Neural progenitor cell (in vitro differentiated cells): ENCODE measurements at regions not wholly inside any gene's neighbourhood (a gene's known extent, or its start where the extent isn't known, plus 50 kb on each side); places are given as distances from the start of the nearest gene placed in this dataset.

Source experiments
- DNase-seq: peaks from one replicate; pipeline ENCODE4 v3.0.0-alpha.2; 2016; ENCODE audit warnings: low spot score
- H2AFZ ChIP-seq: fragments of 200-600 bp; sonication (generic); replicated peaks from 2 replicates; pipeline ENCODE4 v1.6.1; 2016; ENCODE audit warnings: antibody characterized with exemption
- H3F3A ChIP-seq: fragments of 200-600 bp; sonication (generic); 2 replicates; pipeline ENCODE4 v1.6.1; 2016; ENCODE audit warnings: antibody characterized with exemption, low read depth
- H3K27ac ChIP-seq: fragments of 200-600 bp; sonication (generic); 2 replicates; pipeline ENCODE4 v1.5.1; 2016; ENCODE audit warnings: mild to moderate bottlenecking
- H3K27me3 ChIP-seq: fragments of 200-600 bp; sonication (generic); 2 replicates; pipeline ENCODE4 v1.6.1; 2016; ENCODE audit warnings: mild to moderate bottlenecking, moderate library complexity
- H3K36me3 ChIP-seq: fragments of 200-600 bp; sonication (generic); 2 replicates; pipeline ENCODE4 v1.5.1; 2016
- H3K4me1 ChIP-seq: fragments of 200-600 bp; sonication (generic); 2 replicates; pipeline ENCODE4 v1.6.1; 2016; ENCODE audit warnings: mixed run types
- H3K4me2 ChIP-seq: fragments of 200-600 bp; sonication (generic); 2 replicates; pipeline ENCODE4 v1.6.1; 2016
- H3K4me3 ChIP-seq: fragments of 200-600 bp; sonication (generic); 2 replicates; pipeline ENCODE4 v1.5.1; 2016
- H3K79me2 ChIP-seq: fragments of 200-600 bp; sonication (generic); 2 replicates; pipeline ENCODE4 v1.6.1; 2016; ENCODE audit warnings: low read depth
- H3K9ac ChIP-seq: fragments of 200-600 bp; sonication (generic); 2 replicates; pipeline ENCODE4 v1.6.1; 2016
- H3K9me3 ChIP-seq: fragments of 200-600 bp; sonication (generic); 2 replicates; pipeline ENCODE4 v1.5.1; 2016; ENCODE audit warnings: low read depth
- H4K20me1 ChIP-seq: fragments of 200-600 bp; sonication (generic); 2 replicates; pipeline ENCODE4 v1.6.1; 2016; ENCODE audit warnings: low read depth
- H3K27ac Mint-ChIP-seq: 3 replicates; pipeline ENCODE4 v1.8.0; 2021; ENCODE audit warnings: mixed read lengths
- H3K27me3 Mint-ChIP-seq: 2 replicates; pipeline ENCODE4 v1.8.0; 2022; ENCODE audit warnings: low read depth, mild to moderate bottlenecking, inconsistent platforms, moderate library complexity, mixed read lengths; ENCODE audit not compliant: insufficient read depth
- H3K36me3 Mint-ChIP-seq: 3 replicates; pipeline ENCODE4 v1.8.0; 2021; ENCODE audit warnings: mixed read lengths
- H3K4me1 Mint-ChIP-seq: 3 replicates; pipeline ENCODE4 v1.8.0; 2021; ENCODE audit warnings: mixed read lengths
- H3K4me3 Mint-ChIP-seq: 3 replicates; pipeline ENCODE4 v1.8.0; 2021; ENCODE audit warnings: mild to moderate bottlenecking, moderate library complexity, mixed read lengths
- H3K9me3 Mint-ChIP-seq: 3 replicates; pipeline ENCODE4 v1.8.0; 2020; ENCODE audit warnings: mixed read lengths
- CTCF ChIP-seq: fragments of 200-600 bp; sonication (generic); IDR thresholded peaks from 2 replicates; pipeline ENCODE4 v1.5.1; 2017; ENCODE audit warnings: antibody characterized with exemption, mild to moderate bottlenecking
- EZH2 ChIP-seq: fragments of 200-600 bp; sonication (generic); IDR thresholded peaks from 2 replicates; pipeline ENCODE4 v1.6.1; 2017; ENCODE audit warnings: antibody characterized with exemption, mild to moderate bottlenecking, moderate library complexity
- EZH2phosphoT487 ChIP-seq: fragments of 200-600 bp; sonication (generic); IDR thresholded peaks from 2 replicates; pipeline ENCODE4 v1.6.1; 2017; ENCODE audit warnings: antibody characterized with exemption

GRCh38 chr6:48584846-48585245 is 473.8 kb upstream of the PTCHD4 start:
- Histone ChIP-seq H3K27ac (no peak overlapping the region), H2AFZ (no peak overlapping the region), H4K20me1 (no peaks in the 10 kb centered on the region), H3K27me3 (no peaks in the 10 kb centered on the region), H3K36me3 (no peaks in the 10 kb centered on the region), H3K4me1 (no peaks in the 10 kb centered on the region), H3K9ac (no peak overlapping the region), H3K79me2 (no peaks in the 10 kb centered on the region), H3K4me2 (no peak overlapping the region), H3K4me3 (no peak overlapping the region), H3F3A (no peaks in the 10 kb centered on the region), H3K9me3 (no peaks in the 10 kb centered on the region)
- TF ChIP-seq EZH2, result no peak
- no peak for TF ChIP-seq CTCF
- Mint-ChIP-seq H3K4me1 (no peaks in the 10 kb centered on the region), H3K36me3 (no peaks in the 10 kb centered on the region), H3K9me3 (no peaks in the 10 kb centered on the region), H3K27me3 (no peaks in the 10 kb centered on the region), H3K4me3 (no peak overlapping the region), H3K27ac (no peak overlapping the region)
- DNase-seq, result no peak

GRCh38 chr6:48570656-48571055 is 459.7 kb upstream of the PTCHD4 start:
- TF ChIP-seq EZH2 (no peak), EZH2phosphoT487 (no peak), CTCF (no peak)
- Histone ChIP-seq H3F3A (no peaks in the 10 kb centered on the region), H3K9ac (no peak overlapping the region), H3K27me3 (no peaks in the 10 kb centered on the region), H3K9me3 (no peaks in the 10 kb centered on the region), H2AFZ (no peak overlapping the region), H3K4me2 (no peak overlapping the region), H3K79me2 (no peaks in the 10 kb centered on the region), H3K36me3 (no peaks in the 10 kb centered on the region), H3K27ac (no peak overlapping the region), H4K20me1 (no peaks in the 10 kb centered on the region), H3K4me3 (no peak overlapping the region), H3K4me1 (no peaks in the 10 kb centered on the region)
- H3K36me3 Mint-ChIP-seq, result peaks cover under 1% of the 10 kb centered on the region
- DNase-seq, result no peak
- peaks cover 10% of the 10 kb centered on the region for H3K4me1 Mint-ChIP-seq
- no peak overlapping the region for H3K27ac Mint-ChIP-seq
- H3K4me3 Mint-ChIP-seq, result no peak overlapping the region
- H3K9me3 Mint-ChIP-seq, result no peaks in the 10 kb centered on the region
- H3K27me3 Mint-ChIP-seq, result peaks cover under 1% of the 10 kb centered on the region

GRCh38 chr6:48568856-48569255 is 457.9 kb upstream of the PTCHD4 start:
- Histone ChIP-seq H3K4me3 (no peak overlapping the region), H4K20me1 (no peaks in the 10 kb centered on the region), H3K9ac (no peak overlapping the region), H3F3A (no peaks in the 10 kb centered on the region), H3K79me2 (no peaks in the 10 kb centered on the region), H3K9me3 (no peaks in the 10 kb centered on the region), H3K4me1 (no peaks in the 10 kb centered on the region), H2AFZ (peak overlapping the region; percentile 63), H3K4me2 (no peak overlapping the region), H3K36me3 (no peaks in the 10 kb centered on the region), H3K27ac (no peak overlapping the region), H3K27me3 (no peaks in the 10 kb centered on the region)
- Mint-ChIP-seq H3K4me1 (peaks cover 18% of the 10 kb centered on the region), H3K27me3 (peaks cover 2% of the 10 kb centered on the region), H3K9me3 (no peaks in the 10 kb centered on the region), H3K4me3 (no peak overlapping the region), H3K27ac (peak overlapping the region; percentile 43), H3K36me3 (peaks cover 2% of the 10 kb centered on the region)
- no peak for TF ChIP-seq CTCF
- TF ChIP-seq EZH2phosphoT487, result no peak
- no peak for TF ChIP-seq EZH2
- DNase-seq, result no peak

GRCh38 chr6:48567016-48567415 is 456.0 kb upstream of the PTCHD4 start:
- TF ChIP-seq EZH2phosphoT487 (no peak), CTCF (no peak), EZH2 (no peak)
- peak; percentile 5 for DNase-seq
- Histone ChIP-seq H3F3A (no peaks in the 10 kb centered on the region), H3K79me2 (no peaks in the 10 kb centered on the region), H3K27me3 (no peaks in the 10 kb centered on the region), H3K9me3 (no peaks in the 10 kb centered on the region), H3K4me3 (no peak overlapping the region), H3K27ac (no peak overlapping the region), H2AFZ (no peak overlapping the region), H3K9ac (no peak overlapping the region), H3K4me1 (no peaks in the 10 kb centered on the region), H3K4me2 (no peak overlapping the region), H4K20me1 (no peaks in the 10 kb centered on the region), H3K36me3 (no peaks in the 10 kb centered on the region)
- Mint-ChIP-seq H3K4me1 (peaks cover 20% of the 10 kb centered on the region), H3K27me3 (peaks cover 2% of the 10 kb centered on the region), H3K9me3 (no peaks in the 10 kb centered on the region), H3K4me3 (no peak overlapping the region), H3K27ac (no peak overlapping the region), H3K36me3 (peaks cover 2% of the 10 kb centered on the region)
